ENCODE measurements at regions not wholly inside any gene's neighbourhood (a gene's known extent, or its start where the extent isn't known, plus 50 kb on each side); places are given as distances from the start of the nearest gene placed in this dataset.

GRCh38 chr15:95911570-95912279, 418.8 kb upstream of the NR2F2 start:
- TF ChIP-seq CTCF (optimal IDR thresholded peaks at IDR 0.05 in 1 of 3, IDR thresholded peaks at IDR 0.05 in 1 of 3, conservative IDR thresholded peaks at IDR 0.05 in 1 of 3; ENCODE audit: extremely low read depth in 1 of 3, insufficient read depth in 2 of 3, low read length in 3 of 3) (no peak), EZH2 (IDR thresholded peaks at IDR 0.05; ENCODE audit: low read length) (no peak)

All from keratinocyte (primary cell).